ENCODE measurements at regions not wholly inside any gene's neighbourhood (a gene's known extent, or its start where the extent isn't known, plus 50 kb on each side); places are given as distances from the start of the nearest gene placed in this dataset.

GRCh38 chr6:85126485-85127167 lies 323.3 kb upstream of the NT5E start (continued):
- TF ChIP-seq, protein P1, sequence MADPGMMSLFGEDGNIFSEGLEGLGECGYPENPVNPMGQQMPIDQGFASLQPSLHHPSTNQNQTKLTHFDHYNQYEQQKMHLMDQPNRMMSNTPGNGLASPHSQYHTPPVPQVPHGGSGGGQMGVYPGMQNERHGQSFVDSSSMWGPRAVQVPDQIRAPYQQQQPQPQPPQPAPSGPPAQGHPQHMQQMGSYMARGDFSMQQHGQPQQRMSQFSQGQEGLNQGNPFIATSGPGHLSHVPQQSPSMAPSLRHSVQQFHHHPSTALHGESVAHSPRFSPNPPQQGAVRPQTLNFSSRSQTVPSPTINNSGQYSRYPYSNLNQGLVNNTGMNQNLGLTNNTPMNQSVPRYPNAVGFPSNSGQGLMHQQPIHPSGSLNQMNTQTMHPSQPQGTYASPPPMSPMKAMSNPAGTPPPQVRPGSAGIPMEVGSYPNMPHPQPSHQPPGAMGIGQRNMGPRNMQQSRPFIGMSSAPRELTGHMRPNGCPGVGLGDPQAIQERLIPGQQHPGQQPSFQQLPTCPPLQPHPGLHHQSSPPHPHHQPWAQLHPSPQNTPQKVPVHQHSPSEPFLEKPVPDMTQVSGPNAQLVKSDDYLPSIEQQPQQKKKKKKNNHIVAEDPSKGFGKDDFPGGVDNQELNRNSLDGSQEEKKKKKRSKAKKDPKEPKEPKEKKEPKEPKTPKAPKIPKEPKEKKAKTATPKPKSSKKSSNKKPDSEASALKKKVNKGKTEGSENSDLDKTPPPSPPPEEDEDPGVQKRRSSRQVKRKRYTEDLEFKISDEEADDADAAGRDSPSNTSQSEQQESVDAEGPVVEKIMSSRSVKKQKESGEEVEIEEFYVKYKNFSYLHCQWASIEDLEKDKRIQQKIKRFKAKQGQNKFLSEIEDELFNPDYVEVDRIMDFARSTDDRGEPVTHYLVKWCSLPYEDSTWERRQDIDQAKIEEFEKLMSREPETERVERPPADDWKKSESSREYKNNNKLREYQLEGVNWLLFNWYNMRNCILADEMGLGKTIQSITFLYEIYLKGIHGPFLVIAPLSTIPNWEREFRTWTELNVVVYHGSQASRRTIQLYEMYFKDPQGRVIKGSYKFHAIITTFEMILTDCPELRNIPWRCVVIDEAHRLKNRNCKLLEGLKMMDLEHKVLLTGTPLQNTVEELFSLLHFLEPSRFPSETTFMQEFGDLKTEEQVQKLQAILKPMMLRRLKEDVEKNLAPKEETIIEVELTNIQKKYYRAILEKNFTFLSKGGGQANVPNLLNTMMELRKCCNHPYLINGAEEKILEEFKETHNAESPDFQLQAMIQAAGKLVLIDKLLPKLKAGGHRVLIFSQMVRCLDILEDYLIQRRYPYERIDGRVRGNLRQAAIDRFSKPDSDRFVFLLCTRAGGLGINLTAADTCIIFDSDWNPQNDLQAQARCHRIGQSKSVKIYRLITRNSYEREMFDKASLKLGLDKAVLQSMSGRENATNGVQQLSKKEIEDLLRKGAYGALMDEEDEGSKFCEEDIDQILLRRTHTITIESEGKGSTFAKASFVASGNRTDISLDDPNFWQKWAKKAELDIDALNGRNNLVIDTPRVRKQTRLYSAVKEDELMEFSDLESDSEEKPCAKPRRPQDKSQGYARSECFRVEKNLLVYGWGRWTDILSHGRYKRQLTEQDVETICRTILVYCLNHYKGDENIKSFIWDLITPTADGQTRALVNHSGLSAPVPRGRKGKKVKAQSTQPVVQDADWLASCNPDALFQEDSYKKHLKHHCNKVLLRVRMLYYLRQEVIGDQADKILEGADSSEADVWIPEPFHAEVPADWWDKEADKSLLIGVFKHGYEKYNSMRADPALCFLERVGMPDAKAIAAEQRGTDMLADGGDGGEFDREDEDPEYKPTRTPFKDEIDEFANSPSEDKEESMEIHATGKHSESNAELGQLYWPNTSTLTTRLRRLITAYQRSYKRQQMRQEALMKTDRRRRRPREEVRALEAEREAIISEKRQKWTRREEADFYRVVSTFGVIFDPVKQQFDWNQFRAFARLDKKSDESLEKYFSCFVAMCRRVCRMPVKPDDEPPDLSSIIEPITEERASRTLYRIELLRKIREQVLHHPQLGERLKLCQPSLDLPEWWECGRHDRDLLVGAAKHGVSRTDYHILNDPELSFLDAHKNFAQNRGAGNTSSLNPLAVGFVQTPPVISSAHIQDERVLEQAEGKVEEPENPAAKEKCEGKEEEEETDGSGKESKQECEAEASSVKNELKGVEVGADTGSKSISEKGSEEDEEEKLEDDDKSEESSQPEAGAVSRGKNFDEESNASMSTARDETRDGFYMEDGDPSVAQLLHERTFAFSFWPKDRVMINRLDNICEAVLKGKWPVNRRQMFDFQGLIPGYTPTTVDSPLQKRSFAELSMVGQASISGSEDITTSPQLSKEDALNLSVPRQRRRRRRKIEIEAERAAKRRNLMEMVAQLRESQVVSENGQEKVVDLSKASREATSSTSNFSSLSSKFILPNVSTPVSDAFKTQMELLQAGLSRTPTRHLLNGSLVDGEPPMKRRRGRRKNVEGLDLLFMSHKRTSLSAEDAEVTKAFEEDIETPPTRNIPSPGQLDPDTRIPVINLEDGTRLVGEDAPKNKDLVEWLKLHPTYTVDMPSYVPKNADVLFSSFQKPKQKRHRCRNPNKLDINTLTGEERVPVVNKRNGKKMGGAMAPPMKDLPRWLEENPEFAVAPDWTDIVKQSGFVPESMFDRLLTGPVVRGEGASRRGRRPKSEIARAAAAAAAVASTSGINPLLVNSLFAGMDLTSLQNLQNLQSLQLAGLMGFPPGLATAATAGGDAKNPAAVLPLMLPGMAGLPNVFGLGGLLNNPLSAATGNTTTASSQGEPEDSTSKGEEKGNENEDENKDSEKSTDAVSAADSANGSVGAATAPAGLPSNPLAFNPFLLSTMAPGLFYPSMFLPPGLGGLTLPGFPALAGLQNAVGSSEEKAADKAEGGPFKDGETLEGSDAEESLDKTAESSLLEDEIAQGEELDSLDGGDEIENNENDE (IDR thresholded peaks at IDR 0.05; ENCODE audit: low read depth, low read length) = no peak
- TF ChIP-seq MEF2D (tag; conservative IDR thresholded peaks at IDR 0.05; ENCODE audit: low read depth) (no peak), CBFA2T2 (conservative IDR thresholded peaks at IDR 0.05) (no peak), KLF6 (CRISPR knock-in tag; IDR thresholded peaks at IDR 0.05; ENCODE audit: borderline replicate concordance) (no peak), NCOA6 (IDR thresholded peaks at IDR 0.05) (no peak), HMGN3 (IDR thresholded peaks at IDR 0.05; ENCODE audit: borderline replicate concordance, extremely low read depth, insufficient read length, low read depth, low read length) (no peak), CREM (IDR thresholded peaks at IDR 0.05; ENCODE audit: low read depth) (0 out of 2 replicates have a peak, but pooled peaks have one; percentile 25), ZNF449 (CRISPR knock-in tag; IDR thresholded peaks at IDR 0.05) (no peak)
- TF ChIP-seq, protein P2, sequence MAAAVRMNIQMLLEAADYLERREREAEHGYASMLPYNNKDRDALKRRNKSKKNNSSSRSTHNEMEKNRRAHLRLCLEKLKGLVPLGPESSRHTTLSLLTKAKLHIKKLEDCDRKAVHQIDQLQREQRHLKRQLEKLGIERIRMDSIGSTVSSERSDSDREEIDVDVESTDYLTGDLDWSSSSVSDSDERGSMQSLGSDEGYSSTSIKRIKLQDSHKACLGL (CRISPR knock-in tag; IDR thresholded peaks at IDR 0.05; ENCODE audit: borderline replicate concordance, poor library complexity, severe bottlenecking) = no peak
- TF ChIP-seq, protein P3, sequence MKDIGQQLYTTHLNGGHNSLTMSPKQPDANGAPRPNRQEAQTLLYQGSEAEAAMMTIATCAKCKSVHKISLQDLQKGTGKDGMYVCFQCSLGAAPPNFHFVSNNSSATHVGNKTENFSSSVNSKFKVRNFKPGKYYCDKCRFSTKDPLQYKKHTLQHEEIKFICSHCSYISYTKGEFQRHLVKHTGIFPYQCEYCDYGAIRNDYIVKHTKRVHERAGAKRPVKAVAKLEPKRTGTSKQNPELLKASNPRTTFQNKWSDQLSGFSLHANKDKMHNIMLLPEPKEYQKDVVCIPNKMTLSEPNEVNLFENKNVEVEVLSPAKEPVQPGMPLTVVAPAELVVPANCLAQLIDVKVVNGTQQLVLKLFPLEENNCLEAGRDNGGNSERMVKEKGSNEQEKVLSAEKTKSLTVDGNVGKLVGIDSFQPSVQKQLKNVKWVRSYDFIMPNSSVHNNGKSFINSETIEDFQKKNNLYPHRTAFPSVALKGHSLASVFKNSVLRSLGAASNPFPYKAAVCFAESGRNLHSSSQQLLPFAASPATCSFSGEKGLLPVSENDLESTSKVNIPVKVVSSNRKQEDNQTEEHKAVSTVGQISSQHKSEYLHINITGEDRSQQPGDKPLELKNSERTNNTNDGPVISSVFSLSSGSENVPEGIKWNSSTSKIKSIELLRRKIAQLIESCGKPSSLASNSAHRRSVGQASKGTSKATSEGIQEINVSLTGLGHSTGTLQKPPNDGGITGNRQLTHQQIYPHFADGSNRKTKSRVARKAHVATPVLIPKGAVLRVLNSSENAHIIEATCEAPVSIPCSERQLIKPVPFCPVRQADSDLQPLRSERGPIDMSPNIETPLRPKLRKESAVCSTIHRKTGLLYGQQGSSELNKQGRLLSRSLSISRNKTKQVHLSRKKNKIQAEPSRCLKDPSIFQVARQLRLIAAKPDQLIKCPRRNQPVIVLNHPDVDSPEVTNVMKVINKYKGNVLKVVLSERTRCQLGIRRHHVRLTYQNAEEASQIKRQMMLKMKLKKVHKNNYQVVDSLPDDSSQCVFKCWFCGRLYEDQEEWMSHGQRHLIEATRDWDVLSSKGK (CRISPR knock-in tag; IDR thresholded peaks at IDR 0.05) = no peak

Data from K562 (cell line).